Loucy (cell line): ENCODE measurements at regions not wholly inside any gene's neighbourhood (a gene's known extent, or its start where the extent isn't known, plus 50 kb on each side); places are given as distances from the start of the nearest gene placed in this dataset.

ENCODE experiments used
- CTCF ChIP-seq: fragments of 200-600 bp; sonication (generic); conservative IDR thresholded peaks from 2 replicates; pipeline ENCODE4 v1.5.1; 2014; ENCODE audit warnings: mild to moderate bottlenecking, antibody characterized with exemption, low read length
- EZH2phosphoT487 ChIP-seq: fragments of 200-600 bp; IDR thresholded peaks from 2 replicates; pipeline ENCODE4 v1.6.1; 2018; ENCODE audit warnings: antibody characterized with exemption, mild to moderate bottlenecking, moderate library complexity, borderline replicate concordance

GRCh38 chr2:176501617-176502016, 232.4 kb downstream of the MTX2 start:
- no peak for TF ChIP-seq CTCF
- no peak for TF ChIP-seq EZH2phosphoT487
